K562 (cell line): ENCODE measurements at regions not wholly inside any gene's neighbourhood (a gene's known extent, or its start where the extent isn't known, plus 50 kb on each side); places are given as distances from the start of the nearest gene placed in this dataset.

Experiments used
- CBX2 ChIP-seq: fragments of 200-600 bp; sonication (generic); IDR thresholded peaks from one replicate; pipeline ENCODE4 v1.6.1; 2012; ENCODE audit warnings: mild to moderate bottlenecking, low read length, inconsistent platforms; ENCODE audit not compliant: insufficient read depth, poor library complexity, severe bottlenecking
- DEAF1 ChIP-seq: fragments of 450-650 bp; formaldehyde crosslinking; IDR thresholded peaks from 2 replicates; pipeline ENCODE4 v1.4.0; 2020; ENCODE audit warnings: mild to moderate bottlenecking, moderate library complexity
- HIVEP1 ChIP-seq: fragments of 250-450 bp; sonication (Bioruptor Pico); IDR thresholded peaks from 2 replicates; pipeline ENCODE4 v1.4.0; 2020; ENCODE audit warnings: mild to moderate bottlenecking
- MTF1 ChIP-seq: fragments of 250-450 bp; sonication (Bioruptor Pico); IDR thresholded peaks from 2 replicates; pipeline ENCODE4 v1.9.0; 2021; ENCODE audit warnings: moderate library complexity, mild to moderate bottlenecking, inconsistent platforms, borderline replicate concordance
- NCOA2 ChIP-seq, 2 experiments: fragments of 450-650 bp; IDR thresholded peaks; 2 replicates each; pipeline ENCODE4 v1.6.1; 2018; ENCODE audit warnings: mild to moderate bottlenecking in 2 of 2, moderate library complexity in 1 of 2; ENCODE audit not compliant: partially characterized antibody in 2 of 2
- NCOA6 ChIP-seq: fragments of 450-650 bp; IDR thresholded peaks from 2 replicates; pipeline ENCODE4 v1.6.1; 2017; ENCODE audit warnings: mild to moderate bottlenecking
- NEUROD1 ChIP-seq: fragments of 150-350 bp; IDR thresholded peaks from 2 replicates; pipeline ENCODE4 v1.6.1; 2014; ENCODE audit warnings: borderline replicate concordance, low read length, low read depth; ENCODE audit not compliant: partially characterized antibody
- RB1 ChIP-seq: fragments of 450-650 bp; IDR thresholded peaks from 2 replicates; pipeline ENCODE4 v1.6.1; 2017; ENCODE audit warnings: low read depth, mild to moderate bottlenecking
- RERE ChIP-seq: sonication (generic); formaldehyde crosslinking; IDR thresholded peaks from 2 replicates; pipeline ENCODE4 v1.8.0; 2023; ENCODE audit warnings: missing genetic modification reagents, mild to moderate bottlenecking, borderline replicate concordance
- SETDB1 ChIP-seq: IDR thresholded peaks from one replicate; pipeline ENCODE4 v1.6.1; 2012; ENCODE audit warnings: low read length, control low read depth, inconsistent platforms
- SRSF3 ChIP-seq: fragments of 200-400 bp; formaldehyde crosslinking; IDR thresholded peaks from 2 replicates; pipeline ENCODE4 v1.6.1; 2016; ENCODE audit warnings: mild to moderate bottlenecking, low read length, moderate library complexity; ENCODE audit not compliant: insufficient read depth
- TRIM25 ChIP-seq: fragments of 450-650 bp; IDR thresholded peaks from 2 replicates; pipeline ENCODE4 v1.7.0; 2016; ENCODE audit warnings: borderline replicate concordance
- YY1 ChIP-seq, 3 experiments: IDR thresholded peaks; 2 replicates each; pipeline ENCODE4 v1.6.1; 2011; ENCODE audit warnings: low read length in 2 of 3, mild to moderate bottlenecking in 2 of 3, moderate library complexity in 2 of 3, borderline replicate concordance in 1 of 3, control low read depth in 1 of 3, low read depth in 1 of 3; ENCODE audit not compliant: insufficient read depth in 3 of 3, insufficient replicate concordance in 2 of 3, control insufficient read depth in 1 of 3, insufficient read length in 1 of 3; ENCODE audit errors: extremely low read depth in 1 of 3
- ZBTB1 ChIP-seq: sonication (generic); formaldehyde crosslinking; IDR thresholded peaks from 2 replicates; pipeline ENCODE4 v1.8.1; 2023; ENCODE audit warnings: missing genetic modification reagents, low read depth, mild to moderate bottlenecking, borderline replicate concordance
- ZBTB33 ChIP-seq: sonication (generic); formaldehyde crosslinking; IDR thresholded peaks from 2 replicates; pipeline ENCODE4 v1.8.1; 2023; ENCODE audit warnings: mild to moderate bottlenecking, missing genetic modification reagents

- TF ChIP-seq RERE (CRISPR knock-in tag) (no peak), YY1 (IDR thresholded peaks at IDR 0.05; ENCODE audit: borderline replicate concordance in 1 of 3, control insufficient read depth in 1 of 3, extremely low read depth in 1 of 3, insufficient read depth in 3 of 3, insufficient read length in 1 of 3, insufficient replicate concordance in 2 of 3, low read depth in 1 of 3, low read length in 2 of 3) (no peak), HIVEP1 (no peak), NCOA2 (IDR thresholded peaks at IDR 0.05; ENCODE audit: partially characterized antibody in 2 of 2) (no peak), DEAF1 (CRISPR knock-in tag) (no peak), SETDB1 (no peak), ZBTB1 (CRISPR knock-in tag) (no peak), SRSF3 (no peak), MTF1 (CRISPR knock-in tag) (no peak), CBX2 (no peak), NCOA6 (no peak), RB1 (no peak), NEUROD1 (no peak), ZBTB33 (CRISPR knock-in tag) (peak; percentile 58; the same call in 1 of the 2 replicates), TRIM25 (no peak)
These were observed 118.6 kb downstream of the LRIG2 start (continued) for GRCh38 chr1:113191579-113192076.
